ENCODE measurements at regions not wholly inside any gene's neighbourhood (a gene's known extent, or its start where the extent isn't known, plus 50 kb on each side); places are given as distances from the start of the nearest gene placed in this dataset.

- no peak for DNase-seq (ENCODE audit: extremely low read depth in 1 of 4, low spot score in 3 of 4)
- Histone ChIP-seq H3K27me3 (ENCODE audit: control insufficient read depth in 2 of 2, insufficient read depth in 2 of 2, low read length in 2 of 2) (no peaks in the 10 kb centered on the region), H3K9ac (ENCODE audit: insufficient read depth in 1 of 2, low read depth in 2 of 2, low read length in 2 of 2) (no peak overlapping the region), H4K20me1 (replicated peaks; ENCODE audit: control insufficient read depth, insufficient read depth, low read length) (no peaks in the 10 kb centered on the region), H3K9me3 (replicated peaks; ENCODE audit: control insufficient read depth, insufficient read depth, low read depth, low read length) (no peaks in the 10 kb centered on the region), H2AFZ (ENCODE audit: low read depth, low read length) (no peak overlapping the region), H3K4me3 (no peak overlapping the region), H3K9me1 (ENCODE audit: control insufficient read depth, insufficient read depth, low read length) (no peaks in the 10 kb centered on the region), H3K79me2 (ENCODE audit: control insufficient read depth, insufficient read depth, low read length) (no peaks in the 10 kb centered on the region), H3K4me2 (ENCODE audit: insufficient read depth, low read length) (no peak overlapping the region), H3K36me3 (ENCODE audit: control insufficient read depth, insufficient read depth, low read length) (no peaks in the 10 kb centered on the region), H3K4me1 (replicated peaks in 1 of 2; ENCODE audit: control insufficient read depth in 2 of 2, insufficient read depth in 2 of 2, low read length in 2 of 2) (no peaks in the 10 kb centered on the region), H3K27ac (ENCODE audit: extremely low read depth, low read depth, low read length) (no peak overlapping the region)
- TF ChIP-seq ID3 (CRISPR knock-in tag; IDR thresholded peaks at IDR 0.05) (no peak), ID3 (tag; IDR thresholded peaks at IDR 0.05) (no peak), ZNF354B (CRISPR knock-in tag; IDR thresholded peaks at IDR 0.05) (no peak), ARID2 (IDR thresholded peaks at IDR 0.05) (no peak), NFYB (IDR thresholded peaks at IDR 0.05; ENCODE audit: extremely low read depth, insufficient read length) (no peak), RHOXF2B (CRISPR knock-in tag; conservative IDR thresholded peaks at IDR 0.05) (no peak), MYC (IDR thresholded peaks at IDR 0.05; ENCODE audit: low read depth, low read length) (no peak), MYC (CRISPR knock-in tag; IDR thresholded peaks at IDR 0.05; ENCODE audit: borderline replicate concordance, low read depth) (no peak), NCOA6 (IDR thresholded peaks at IDR 0.05) (no peak)
- TF ChIP-seq, protein P1, sequence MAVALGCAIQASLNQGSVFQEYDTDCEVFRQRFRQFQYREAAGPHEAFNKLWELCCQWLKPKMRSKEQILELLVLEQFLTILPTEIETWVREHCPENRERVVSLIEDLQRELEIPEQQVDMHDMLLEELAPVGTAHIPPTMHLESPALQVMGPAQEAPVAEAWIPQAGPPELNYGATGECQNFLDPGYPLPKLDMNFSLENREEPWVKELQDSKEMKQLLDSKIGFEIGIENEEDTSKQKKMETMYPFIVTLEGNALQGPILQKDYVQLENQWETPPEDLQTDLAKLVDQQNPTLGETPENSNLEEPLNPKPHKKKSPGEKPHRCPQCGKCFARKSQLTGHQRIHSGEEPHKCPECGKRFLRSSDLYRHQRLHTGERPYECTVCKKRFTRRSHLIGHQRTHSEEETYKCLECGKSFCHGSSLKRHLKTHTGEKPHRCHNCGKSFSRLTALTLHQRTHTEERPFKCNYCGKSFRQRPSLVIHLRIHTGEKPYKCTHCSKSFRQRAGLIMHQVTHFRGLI (CRISPR knock-in tag; IDR thresholded peaks at IDR 0.05) = no peak
- no TSS peak for BruUV-seq (replicated peaks)
- intact Hi-C loops (cut with micrococcal nuclease) = no loop called here
- FAIRE-seq = no peak
- WGBS (ENCODE audit: insufficient coverage, low coverage, missing lambda C conversion rate) = 0% methylated on average over 2 of the region's 2 CpGs
- in situ Hi-C loops (cut with MboI) = no loop called here
- ChIA-PET POLR2A (no interaction called here), CTCF (ENCODE audit: low intra/inter-chr PET ratio) (no interaction called here)
- ATAC-seq = no peak
These were observed 944.8 kb upstream of the PCDH9 start for GRCh38 chr13:68174893-68175292.

All from K562 (cell line).